GM12872 (cell line): ENCODE measurements at regions not wholly inside any gene's neighbourhood (a gene's known extent, or its start where the extent isn't known, plus 50 kb on each side); places are given as distances from the start of the nearest gene placed in this dataset.

ENCODE experiments used
- TF ChIP-seq, protein P1 (sequence below): IDR thresholded peaks from 3 replicates; pipeline ENCODE4 v1.5.1; 2011; ENCODE audit warnings: low read depth, mild to moderate bottlenecking, low read length, moderate library complexity; ENCODE audit not compliant: insufficient read depth

GRCh38 chr18:2430191-2430590, 141.1 kb downstream of the METTL4 start:
- TF ChIP-seq, protein P1, sequence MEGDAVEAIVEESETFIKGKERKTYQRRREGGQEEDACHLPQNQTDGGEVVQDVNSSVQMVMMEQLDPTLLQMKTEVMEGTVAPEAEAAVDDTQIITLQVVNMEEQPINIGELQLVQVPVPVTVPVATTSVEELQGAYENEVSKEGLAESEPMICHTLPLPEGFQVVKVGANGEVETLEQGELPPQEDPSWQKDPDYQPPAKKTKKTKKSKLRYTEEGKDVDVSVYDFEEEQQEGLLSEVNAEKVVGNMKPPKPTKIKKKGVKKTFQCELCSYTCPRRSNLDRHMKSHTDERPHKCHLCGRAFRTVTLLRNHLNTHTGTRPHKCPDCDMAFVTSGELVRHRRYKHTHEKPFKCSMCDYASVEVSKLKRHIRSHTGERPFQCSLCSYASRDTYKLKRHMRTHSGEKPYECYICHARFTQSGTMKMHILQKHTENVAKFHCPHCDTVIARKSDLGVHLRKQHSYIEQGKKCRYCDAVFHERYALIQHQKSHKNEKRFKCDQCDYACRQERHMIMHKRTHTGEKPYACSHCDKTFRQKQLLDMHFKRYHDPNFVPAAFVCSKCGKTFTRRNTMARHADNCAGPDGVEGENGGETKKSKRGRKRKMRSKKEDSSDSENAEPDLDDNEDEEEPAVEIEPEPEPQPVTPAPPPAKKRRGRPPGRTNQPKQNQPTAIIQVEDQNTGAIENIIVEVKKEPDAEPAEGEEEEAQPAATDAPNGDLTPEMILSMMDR: no peak

DNA sequence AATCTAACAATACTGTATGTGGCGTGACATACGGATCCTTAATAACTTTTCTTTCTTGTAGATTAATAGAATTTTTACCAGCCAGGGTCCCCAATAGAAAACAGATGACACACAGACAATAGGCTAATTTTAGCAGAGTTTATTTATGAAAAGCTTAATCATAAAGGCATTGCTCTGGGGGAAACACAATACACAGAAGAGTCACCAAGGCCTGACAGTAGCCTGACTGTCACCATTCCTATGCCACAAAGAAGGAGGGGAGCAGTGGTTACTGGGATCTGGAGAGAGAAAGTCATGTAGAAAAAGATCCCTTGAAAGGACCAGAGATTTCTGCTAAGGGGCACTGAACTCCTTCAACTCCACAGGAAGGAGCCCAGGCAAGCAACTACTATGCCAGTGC, 139.5 kb downstream of the METTL4 start:
- TF ChIP-seq, protein P1: no peak

DNA sequence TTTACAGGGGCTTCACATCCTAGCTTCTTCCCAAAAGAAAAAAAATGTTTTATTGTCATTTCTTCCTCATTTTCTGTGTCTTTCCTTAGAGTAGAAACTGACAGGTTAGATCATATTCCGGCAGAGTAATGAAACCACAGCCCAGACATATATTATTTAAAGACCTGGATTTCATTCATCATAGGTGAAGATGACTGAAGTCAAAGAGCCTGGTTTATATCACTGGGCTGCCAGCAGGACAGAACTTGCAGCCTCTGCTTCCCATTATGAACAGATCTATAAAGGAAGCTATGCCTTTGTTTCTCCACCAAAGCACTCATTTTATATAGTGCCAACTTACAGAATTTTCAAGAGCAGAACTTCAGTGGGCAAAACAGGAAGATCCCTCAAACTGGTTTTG, 137.9 kb downstream of the METTL4 start:
- TF ChIP-seq, protein P1: no peak

GRCh38 chr18:2441544-2441943, 129.8 kb downstream of the METTL4 start:
- TF ChIP-seq, protein P1: no peak

GRCh38 chr18:2442006-2442405, 129.3 kb downstream of the METTL4 start:
- TF ChIP-seq, protein P1: no peak

DNA sequence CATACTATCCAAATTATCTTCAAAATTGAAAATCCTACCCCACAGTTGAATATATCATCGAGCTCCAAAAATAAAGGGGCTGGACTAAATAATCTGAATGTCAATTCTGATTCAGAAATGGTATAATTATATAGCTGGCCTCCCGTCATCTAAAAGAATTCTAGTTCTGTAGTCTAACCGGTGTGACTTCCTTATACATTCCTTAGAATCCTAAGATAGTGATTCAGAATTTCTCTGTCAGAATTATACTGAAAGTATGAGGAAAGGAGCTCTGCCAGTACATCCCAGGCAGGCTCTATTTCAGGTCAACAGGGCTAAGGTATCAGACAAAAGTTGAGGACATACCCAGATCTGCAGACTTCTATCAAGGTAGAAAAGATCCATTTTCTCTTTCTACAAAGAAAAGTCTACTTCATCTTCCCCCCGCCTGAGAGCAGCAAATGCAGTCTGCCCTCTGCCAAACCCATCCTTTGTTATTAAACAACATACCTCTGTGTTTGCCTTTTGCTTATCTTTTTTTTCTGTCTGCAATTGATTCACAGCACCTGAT, 128.5 kb downstream of the METTL4 start:
- TF ChIP-seq, protein P1: no peak

- TF ChIP-seq, protein P1: no peak
These were observed 127.0 kb downstream of the METTL4 start for GRCh38 chr18:2444201-2444875.
